ENCODE measurements at regions not wholly inside any gene's neighbourhood (a gene's known extent, or its start where the extent isn't known, plus 50 kb on each side); places are given as distances from the start of the nearest gene placed in this dataset.

- TF ChIP-seq REST (IDR thresholded peaks at IDR 0.05) (no peak), RAD21 (IDR thresholded peaks at IDR 0.05) (no peak), CTCF (IDR thresholded peaks at IDR 0.05; ENCODE audit: low read depth, low read length, missing input control) (no peak), FOXA1 (IDR thresholded peaks at IDR 0.05) (no peak), YY1 (IDR thresholded peaks at IDR 0.05) (no peak), GABPA (IDR thresholded peaks at IDR 0.05 in 1 of 2, conservative IDR thresholded peaks at IDR 0.05 in 1 of 2) (no peak), JUND (IDR thresholded peaks at IDR 0.05) (no peak)
Observed at GRCh38 chr6:130628862-130629261, 198.3 kb upstream of the SMLR1 start.
